Vagina (tissue), 2 donors: ENCODE measurements at regions not wholly inside any gene's neighbourhood (a gene's known extent, or its start where the extent isn't known, plus 50 kb on each side); places are given as distances from the start of the nearest gene placed in this dataset.

ENCODE experiments used
- CTCF ChIP-seq, 3 experiments: fragments of 450-650 bp in 2 of 3; fragments of 200-600 bp in 1 of 3; sonication (generic) in 1 of 3; IDR thresholded peaks; one replicate each; pipeline ENCODE4 v1.5.1; 2017 to 2019; ENCODE audit warnings: antibody characterized with exemption in 3 of 3, mild to moderate bottlenecking in 2 of 3, moderate library complexity in 2 of 3
- POLR2A ChIP-seq, 2 donors: fragments of 450-650 bp; IDR thresholded peaks; one replicate each; pipeline ENCODE4 v1.6.1; 2017; ENCODE audit warnings: antibody characterized with exemption in 2 of 2, mild to moderate bottlenecking in 2 of 2, moderate library complexity in 2 of 2
- POLR2AphosphoS5 ChIP-seq, 2 donors: sonication (generic); formaldehyde crosslinking; IDR thresholded peaks; one replicate each; pipeline ENCODE4 v1.9.0; 2017; ENCODE audit warnings: antibody characterized with exemption in 2 of 2, mild to moderate bottlenecking in 2 of 2, low read depth in 1 of 2; ENCODE audit not compliant: insufficient read depth in 1 of 2

GRCh38 chr2:15830937-15831549, 109.3 kb upstream of the MYCN start:
- TF ChIP-seq CTCF (IDR thresholded peaks at IDR 0.05): no peak
- no peak for TF ChIP-seq POLR2A (IDR thresholded peaks at IDR 0.05)
- no peak for TF ChIP-seq POLR2AphosphoS5 (IDR thresholded peaks at IDR 0.05; ENCODE audit: insufficient read depth in 1 of 2, low read depth in 1 of 2)
